ENCODE measurements at regions not wholly inside any gene's neighbourhood (a gene's known extent, or its start where the extent isn't known, plus 50 kb on each side); places are given as distances from the start of the nearest gene placed in this dataset.

GRCh38 chr1:98086796-98087441 is 166.1 kb upstream of the DPYD start:
- Mint-ChIP-seq H3K4me3 (no peak overlapping the region), H3K9me3 (no peaks in the 10 kb centered on the region), H3K36me3 (ENCODE audit: low read depth) (no peaks in the 10 kb centered on the region), H3K4me1 (ENCODE audit: low read depth) (no peaks in the 10 kb centered on the region), H3K27me3 (no peaks in the 10 kb centered on the region), H3K27ac (no peak overlapping the region)
- intact Hi-C loops (cut with micrococcal nuclease) = no loop called here

- no peaks in the 10 kb centered on the region for H3K36me3 Mint-ChIP-seq (ENCODE audit: low read depth)
- no peaks in the 10 kb centered on the region for H3K9me3 Mint-ChIP-seq
- intact Hi-C loops (cut with micrococcal nuclease) = no loop called here
- no peak overlapping the region for H3K4me3 Mint-ChIP-seq
- H3K27me3 Mint-ChIP-seq = no peaks in the 10 kb centered on the region
- H3K4me1 Mint-ChIP-seq (ENCODE audit: low read depth) = no peaks in the 10 kb centered on the region
- H3K27ac Mint-ChIP-seq = no peak overlapping the region
Observed at GRCh38 chr1:98086156-98086555, 165.3 kb upstream of the DPYD start.

- H3K36me3 Mint-ChIP-seq (ENCODE audit: low read depth) = no peaks in the 10 kb centered on the region
- no peaks in the 10 kb centered on the region for H3K9me3 Mint-ChIP-seq
- no peaks in the 10 kb centered on the region for H3K4me1 Mint-ChIP-seq (ENCODE audit: low read depth)
- H3K4me3 Mint-ChIP-seq = no peak overlapping the region
- no peak overlapping the region for H3K27ac Mint-ChIP-seq
- H3K27me3 Mint-ChIP-seq = no peaks in the 10 kb centered on the region
- intact Hi-C loops (cut with micrococcal nuclease) = no loop called here
Observed at GRCh38 chr1:98084188-98084587, 163.4 kb upstream of the DPYD start.

- Mint-ChIP-seq H3K27ac (no peak overlapping the region), H3K27me3 (no peaks in the 10 kb centered on the region), H3K4me1 (ENCODE audit: low read depth) (no peaks in the 10 kb centered on the region), H3K4me3 (no peak overlapping the region), H3K9me3 (no peaks in the 10 kb centered on the region), H3K36me3 (ENCODE audit: low read depth) (no peaks in the 10 kb centered on the region)
- intact Hi-C loops (cut with micrococcal nuclease) = no loop called here
Observed at GRCh38 chr1:98081944-98082343, 161.1 kb upstream of the DPYD start.

GRCh38 chr1:98078596-98078995 is 157.8 kb upstream of the DPYD start:
- Mint-ChIP-seq H3K4me3 (no peak overlapping the region), H3K27ac (no peak overlapping the region), H3K36me3 (ENCODE audit: low read depth) (no peaks in the 10 kb centered on the region), H3K4me1 (ENCODE audit: low read depth) (no peaks in the 10 kb centered on the region), H3K9me3 (no peaks in the 10 kb centered on the region), H3K27me3 (no peaks in the 10 kb centered on the region)
- intact Hi-C loops (cut with micrococcal nuclease) = no loop called here

- no peaks in the 10 kb centered on the region for H3K4me1 Mint-ChIP-seq (ENCODE audit: low read depth)
- no peaks in the 10 kb centered on the region for H3K36me3 Mint-ChIP-seq (ENCODE audit: low read depth)
- H3K9me3 Mint-ChIP-seq = no peaks in the 10 kb centered on the region
- no peak overlapping the region for H3K4me3 Mint-ChIP-seq
- no peaks in the 10 kb centered on the region for H3K27me3 Mint-ChIP-seq
- intact Hi-C loops (cut with micrococcal nuclease) = no loop called here
- no peak overlapping the region for H3K27ac Mint-ChIP-seq
Observed at GRCh38 chr1:98077691-98078090, 156.9 kb upstream of the DPYD start.

- Mint-ChIP-seq H3K27ac (no peak overlapping the region), H3K9me3 (no peaks in the 10 kb centered on the region), H3K36me3 (ENCODE audit: low read depth) (no peaks in the 10 kb centered on the region), H3K4me1 (ENCODE audit: low read depth) (no peaks in the 10 kb centered on the region), H3K4me3 (no peak overlapping the region), H3K27me3 (no peaks in the 10 kb centered on the region)
- intact Hi-C loops (cut with micrococcal nuclease) = no loop called here
Observed at GRCh38 chr1:98075626-98076025, 154.8 kb upstream of the DPYD start.

GRCh38 chr1:98073823-98074222 is 153.0 kb upstream of the DPYD start:
- Mint-ChIP-seq H3K27me3 (no peaks in the 10 kb centered on the region), H3K27ac (no peak overlapping the region), H3K9me3 (no peaks in the 10 kb centered on the region), H3K4me1 (ENCODE audit: low read depth) (no peaks in the 10 kb centered on the region), H3K4me3 (no peak overlapping the region), H3K36me3 (ENCODE audit: low read depth) (no peaks in the 10 kb centered on the region)
- intact Hi-C loops (cut with micrococcal nuclease) = no loop called here

GRCh38 chr1:98073106-98073505 is 152.3 kb upstream of the DPYD start:
- Mint-ChIP-seq H3K4me3 (no peak overlapping the region), H3K27me3 (no peaks in the 10 kb centered on the region), H3K4me1 (ENCODE audit: low read depth) (no peaks in the 10 kb centered on the region), H3K27ac (no peak overlapping the region), H3K9me3 (no peaks in the 10 kb centered on the region), H3K36me3 (ENCODE audit: low read depth) (no peaks in the 10 kb centered on the region)
- intact Hi-C loops (cut with micrococcal nuclease) = no loop called here

- no peak overlapping the region for H3K4me3 Mint-ChIP-seq
- no peaks in the 10 kb centered on the region for H3K9me3 Mint-ChIP-seq
- H3K4me1 Mint-ChIP-seq (ENCODE audit: low read depth) = no peaks in the 10 kb centered on the region
- no peaks in the 10 kb centered on the region for H3K27me3 Mint-ChIP-seq
- intact Hi-C loops (cut with micrococcal nuclease) = no loop called here
- H3K36me3 Mint-ChIP-seq (ENCODE audit: low read depth) = no peaks in the 10 kb centered on the region
- no peak overlapping the region for H3K27ac Mint-ChIP-seq
Observed at GRCh38 chr1:98072047-98072446, 151.2 kb upstream of the DPYD start.

GRCh38 chr1:98068016-98068415 is 147.2 kb upstream of the DPYD start:
- H3K4me1 Mint-ChIP-seq (ENCODE audit: low read depth) = no peaks in the 10 kb centered on the region
- H3K36me3 Mint-ChIP-seq (ENCODE audit: low read depth) = no peaks in the 10 kb centered on the region
- no peak overlapping the region for H3K4me3 Mint-ChIP-seq
- H3K27me3 Mint-ChIP-seq = no peaks in the 10 kb centered on the region
- intact Hi-C loops (cut with micrococcal nuclease) = no loop called here
- H3K9me3 Mint-ChIP-seq = no peaks in the 10 kb centered on the region
- no peak overlapping the region for H3K27ac Mint-ChIP-seq

- H3K27me3 Mint-ChIP-seq = no peaks in the 10 kb centered on the region
- no peaks in the 10 kb centered on the region for H3K9me3 Mint-ChIP-seq
- H3K27ac Mint-ChIP-seq = no peak overlapping the region
- no peaks in the 10 kb centered on the region for H3K4me1 Mint-ChIP-seq (ENCODE audit: low read depth)
- H3K4me3 Mint-ChIP-seq = no peak overlapping the region
- H3K36me3 Mint-ChIP-seq (ENCODE audit: low read depth) = no peaks in the 10 kb centered on the region
- intact Hi-C loops (cut with micrococcal nuclease) = no loop called here
Observed at GRCh38 chr1:98066911-98067310, 146.1 kb upstream of the DPYD start.

- intact Hi-C loops (cut with micrococcal nuclease) = loop anchor here (10.0 kb wide), 2 partner anchors 235 to 515 kb away; no protein-coding TSS in a partner anchor
- Mint-ChIP-seq H3K27ac (no peak overlapping the region), H3K9me3 (no peaks in the 10 kb centered on the region), H3K4me1 (ENCODE audit: low read depth) (peaks cover 4% of the 10 kb centered on the region), H3K27me3 (peaks cover 11% of the 10 kb centered on the region), H3K4me3 (no peak overlapping the region), H3K36me3 (ENCODE audit: low read depth) (no peaks in the 10 kb centered on the region)
Observed at GRCh38 chr1:98059620-98060019, 138.8 kb upstream of the DPYD start.

- Mint-ChIP-seq H3K4me1 (ENCODE audit: low read depth) (peaks cover 8% of the 10 kb centered on the region), H3K36me3 (ENCODE audit: low read depth) (peaks cover 3% of the 10 kb centered on the region), H3K27ac (no peak overlapping the region), H3K4me3 (no peak overlapping the region), H3K9me3 (no peaks in the 10 kb centered on the region), H3K27me3 (peaks cover 19% of the 10 kb centered on the region)
- intact Hi-C loops (cut with micrococcal nuclease) = loop anchor here (10.0 kb wide), 2 partner anchors 234 to 514 kb away; no protein-coding TSS in a partner anchor
Observed at GRCh38 chr1:98058676-98059075, 137.8 kb upstream of the DPYD start.

GRCh38 chr1:98057236-98057910 is 136.5 kb upstream of the DPYD start:
- no peaks in the 10 kb centered on the region for H3K9me3 Mint-ChIP-seq
- no peak overlapping the region for H3K4me3 Mint-ChIP-seq
- H3K36me3 Mint-ChIP-seq (ENCODE audit: low read depth) = peaks cover 6% of the 10 kb centered on the region
- H3K27me3 Mint-ChIP-seq = peaks cover 32% of the 10 kb centered on the region
- intact Hi-C loops (cut with micrococcal nuclease) = loop anchor here (10.0 kb wide), 2 partner anchors 233 to 513 kb away; no protein-coding TSS in a partner anchor
- no peak overlapping the region for H3K27ac Mint-ChIP-seq
- peaks cover 19% of the 10 kb centered on the region for H3K4me1 Mint-ChIP-seq (ENCODE audit: low read depth)
